ENCODE measurements at regions not wholly inside any gene's neighbourhood (a gene's known extent, or its start where the extent isn't known, plus 50 kb on each side); places are given as distances from the start of the nearest gene placed in this dataset.
"Not testable (repeated sequence)": the region's sequence is repeated elsewhere in the genome, so short reads cannot be mapped to it uniquely, and the experiment has no call there.

DNA sequence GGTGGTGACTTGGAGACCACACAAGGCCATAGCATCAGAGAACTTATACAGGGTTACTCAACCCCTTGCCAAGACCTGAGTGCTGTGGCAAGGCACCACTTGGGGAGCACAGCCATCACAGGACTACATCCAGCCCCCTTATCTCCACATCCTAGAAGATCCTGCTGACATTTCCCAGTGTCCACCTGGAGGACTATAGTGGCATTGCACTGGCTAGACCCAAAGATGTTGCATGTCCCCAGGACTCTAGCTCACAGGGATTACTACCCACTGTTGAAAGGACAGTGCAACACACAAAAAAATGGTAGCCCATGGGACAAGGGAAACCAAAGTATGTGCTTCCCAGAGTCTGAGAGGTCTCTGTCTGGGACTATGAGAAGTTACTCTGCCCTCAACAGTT, 411.1 kb upstream of the NUDT12 start:
- TF ChIP-seq CTCF (conservative IDR thresholded peaks at IDR 0.05) = peak; percentile 44
- no peaks in the 10 kb centered on the region for H3K27me3 Mint-ChIP-seq (ENCODE audit: low read depth)
- H3T11ph ChIP-seq (ENCODE audit: low read length) = no peak overlapping the region
- no peak overlapping the region for H2AFZ ChIP-seq (ENCODE audit: low read length)
- no peak overlapping the region for H3K27ac ChIP-seq (ENCODE audit: insufficient read length, low read depth, low read length)
- no peak overlapping the region for H3K4me3 Mint-ChIP-seq
- no peaks in the 10 kb centered on the region for H3K4me1 ChIP-seq (ENCODE audit: insufficient read depth, low read length)
- no peak overlapping the region for H3K56ac ChIP-seq (ENCODE audit: insufficient read length, low read depth, low read length)
- H3K9ac ChIP-seq (ENCODE audit: extremely low read depth, insufficient read length, low read length) = no peak overlapping the region
- no peak overlapping the region for H2BK15ac ChIP-seq (ENCODE audit: low read depth, low read length)
- H3K23ac ChIP-seq (ENCODE audit: insufficient read length, low read depth, low read length) = no peak overlapping the region
- H3K27me3 ChIP-seq (ENCODE audit: insufficient read depth, low read length) = no peaks in the 10 kb centered on the region
- H3K23me2 ChIP-seq (ENCODE audit: insufficient read length, low read depth, low read length, poor library complexity, severe bottlenecking) = no peaks in the 10 kb centered on the region
- no peak overlapping the region for H2AK5ac ChIP-seq (ENCODE audit: insufficient read length, low read length)
- no peak overlapping the region for H3K18ac ChIP-seq (ENCODE audit: insufficient read length, low read depth, low read length)
- peaks cover 5 to 15% of the 10 kb centered on the region in 2 experiments; a peak in 4 of 5 replicates for H3K9me3 Mint-ChIP-seq
- peaks cover 0 to 10% (median 6%) of the 10 kb centered on the region in 3 experiments; a peak in 5 of 7 replicates for H3K36me3 Mint-ChIP-seq (ENCODE audit: insufficient read depth in 1 of 3, low read depth in 3 of 3)
- no peak overlapping the region for H4K5ac ChIP-seq (ENCODE audit: insufficient read length, low read depth, low read length)
- no peak for DNase-seq
- H2BK12ac ChIP-seq (ENCODE audit: insufficient read length, low read depth, low read length) = no peak overlapping the region
- H3K79me2 ChIP-seq (ENCODE audit: insufficient read depth, low read length) = no peaks in the 10 kb centered on the region
- H3K4me2 ChIP-seq (ENCODE audit: insufficient read depth, insufficient read length, low read length) = no peak overlapping the region
- no peaks in the 10 kb centered on the region for H4K20me1 ChIP-seq (ENCODE audit: control insufficient read depth, insufficient read depth, insufficient read length)
- no peak overlapping the region for H4K8ac ChIP-seq (replicated peaks; ENCODE audit: insufficient read length, low read depth, low read length)
- H3K79me1 ChIP-seq (ENCODE audit: insufficient read depth, low read depth, low read length, poor library complexity, severe bottlenecking) = no peaks in the 10 kb centered on the region
- no peaks in the 10 kb centered on the region for H3K4me1 Mint-ChIP-seq
- H3K9me3 ChIP-seq (ENCODE audit: control insufficient read depth, low read depth, low read length) = no peaks in the 10 kb centered on the region
- H2BK120ac ChIP-seq (ENCODE audit: low read depth, low read length, poor library complexity, severe bottlenecking) = no peak overlapping the region
- no peak overlapping the region for H3K14ac ChIP-seq (ENCODE audit: insufficient read depth, low read length)
- no peak overlapping the region for H2BK5ac ChIP-seq (ENCODE audit: insufficient read length, low read length)
- no peak overlapping the region for H2BK20ac ChIP-seq (ENCODE audit: low read depth, low read length, poor library complexity, severe bottlenecking)
- no peak overlapping the region for H3K4ac ChIP-seq (ENCODE audit: low read depth, low read length)
- no peak overlapping the region for H4K91ac ChIP-seq (ENCODE audit: insufficient read length, low read depth, low read length)
- no peak overlapping the region for H3K27ac Mint-ChIP-seq

DNA sequence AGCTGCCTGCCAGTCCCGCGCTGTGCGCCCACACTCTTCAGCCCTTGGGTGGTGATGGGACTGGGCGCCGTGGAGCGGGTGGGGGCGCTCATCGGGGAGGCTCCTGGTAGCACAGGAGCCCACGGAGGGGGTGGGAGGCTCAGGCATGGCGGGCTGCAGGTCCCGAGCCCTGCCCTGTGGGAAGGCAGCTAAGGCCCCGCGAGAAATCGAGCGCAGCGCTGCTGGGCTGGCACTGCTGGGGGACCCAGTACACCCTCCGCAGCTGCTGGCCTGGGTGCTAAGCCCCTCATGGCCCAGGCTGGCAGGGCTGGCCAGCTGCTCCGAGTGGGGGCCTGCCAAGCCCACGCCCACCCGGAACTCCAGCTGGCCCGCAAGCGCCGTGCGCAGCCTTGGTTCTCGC, 403.7 kb upstream of the NUDT12 start:
- not testable (repeated sequence) for H4K5ac ChIP-seq (ENCODE audit: insufficient read length, low read depth, low read length); H3K27ac ChIP-seq (ENCODE audit: insufficient read length, low read depth, low read length); H2BK15ac ChIP-seq (ENCODE audit: low read depth, low read length); H2BK5ac ChIP-seq (ENCODE audit: insufficient read length, low read length); H3K9ac ChIP-seq (ENCODE audit: extremely low read depth, insufficient read length, low read length); H3K4me2 ChIP-seq (ENCODE audit: insufficient read depth, insufficient read length, low read length); H4K91ac ChIP-seq (ENCODE audit: insufficient read length, low read depth, low read length); H3K4me1 Mint-ChIP-seq; H3K27me3 Mint-ChIP-seq (ENCODE audit: low read depth); H2BK120ac ChIP-seq (ENCODE audit: low read depth, low read length, poor library complexity, severe bottlenecking); H2AFZ ChIP-seq (ENCODE audit: low read length); H3K18ac ChIP-seq (ENCODE audit: insufficient read length, low read depth, low read length); H3K14ac ChIP-seq (ENCODE audit: insufficient read depth, low read length); H3K27me3 ChIP-seq (ENCODE audit: insufficient read depth, low read length); H4K8ac ChIP-seq (replicated peaks; ENCODE audit: insufficient read length, low read depth, low read length); H3K23me2 ChIP-seq (ENCODE audit: insufficient read length, low read depth, low read length, poor library complexity, severe bottlenecking); H3K79me2 ChIP-seq (ENCODE audit: insufficient read depth, low read length); H3K23ac ChIP-seq (ENCODE audit: insufficient read length, low read depth, low read length); H2AK5ac ChIP-seq (ENCODE audit: insufficient read length, low read length); H2BK12ac ChIP-seq (ENCODE audit: insufficient read length, low read depth, low read length); DNase-seq; H3K4me1 ChIP-seq (ENCODE audit: insufficient read depth, low read length); H2BK20ac ChIP-seq (ENCODE audit: low read depth, low read length, poor library complexity, severe bottlenecking); H3T11ph ChIP-seq (ENCODE audit: low read length); H3K4me3 Mint-ChIP-seq; H3K79me1 ChIP-seq (ENCODE audit: insufficient read depth, low read depth, low read length, poor library complexity, severe bottlenecking); H3K56ac ChIP-seq (ENCODE audit: insufficient read length, low read depth, low read length); H3K4ac ChIP-seq (ENCODE audit: low read depth, low read length); H3K27ac Mint-ChIP-seq; H3K9me3 ChIP-seq (ENCODE audit: control insufficient read depth, low read depth, low read length); H4K20me1 ChIP-seq (ENCODE audit: control insufficient read depth, insufficient read depth, insufficient read length)
- Mint-ChIP-seq H3K9me3 (peaks cover 16 to 24% of the 10 kb centered on the region in 2 experiments), H3K36me3 (ENCODE audit: insufficient read depth in 1 of 3, low read depth in 3 of 3) (peaks cover 7 to 24% (median 11%) of the 10 kb centered on the region in 3 experiments)
- WGBS (ENCODE audit: extremely low coverage, insufficient read length, low lambda C conversion rate) = no CpG with 5 or more reads among the region's 25 CpGs
